ENCODE measurements at regions not wholly inside any gene's neighbourhood (a gene's known extent, or its start where the extent isn't known, plus 50 kb on each side); places are given as distances from the start of the nearest gene placed in this dataset.

- no peak for TF ChIP-seq CTCF (conservative IDR thresholded peaks at IDR 0.05; ENCODE audit: low read depth, low read length)
- no peak for TF ChIP-seq EZH2 (IDR thresholded peaks at IDR 0.05; ENCODE audit: borderline replicate concordance, low read depth, low read length, poor library complexity, severe bottlenecking)
Measured at GRCh38 chrX:1809581-1809980, 194.7 kb downstream of the ASMT start.
